ENCODE measurements at regions not wholly inside any gene's neighbourhood (a gene's known extent, or its start where the extent isn't known, plus 50 kb on each side); places are given as distances from the start of the nearest gene placed in this dataset.

DNA sequence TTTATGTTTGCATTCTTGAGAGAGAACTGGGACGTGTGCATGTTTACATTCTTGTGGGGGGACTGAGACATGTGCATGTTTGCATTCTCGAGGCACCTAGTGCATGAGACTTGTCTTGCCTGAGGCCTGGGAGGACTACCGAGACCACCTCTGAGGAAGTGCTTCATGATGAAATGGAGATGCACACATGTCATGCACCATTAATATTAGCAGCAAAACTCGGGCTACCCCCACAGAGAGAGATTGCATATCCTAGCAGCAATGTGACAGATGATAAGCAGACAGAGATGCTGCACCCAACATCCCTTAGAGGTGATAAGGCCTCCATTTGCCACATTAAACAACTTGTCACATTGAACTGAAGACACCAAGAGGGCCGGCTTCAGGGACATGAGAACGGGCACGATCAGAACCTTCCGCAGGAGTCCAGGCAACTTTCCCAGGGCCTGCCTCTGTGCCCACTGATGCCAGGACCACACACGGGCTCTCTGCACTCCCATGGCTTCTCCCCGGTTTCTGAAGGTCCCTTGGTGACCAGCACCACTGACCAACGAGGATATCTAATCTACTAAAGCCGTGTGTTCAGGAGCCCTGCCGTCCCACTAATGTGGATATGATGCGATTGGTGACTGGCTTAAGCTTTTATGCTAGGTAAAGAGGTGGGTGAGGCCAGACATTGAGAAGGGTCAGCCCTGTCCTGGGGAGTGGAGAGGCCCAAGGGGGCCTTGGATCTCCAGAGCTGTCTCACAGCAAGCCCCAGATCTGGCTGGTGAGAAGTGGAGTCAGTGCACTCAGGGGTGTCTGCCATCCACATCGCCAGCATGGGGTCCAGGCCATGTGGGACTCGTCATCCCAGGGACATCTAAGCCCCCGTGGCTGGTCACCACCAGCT, 208.3 kb downstream of the NDUFA10 start:
- ChIA-PET POLR2A (no interaction called here), CTCF (interaction anchor here (0.6 kb wide), 1 partner anchor 591 kb away, joined by 5 read pairs; no protein-coding TSS in a partner anchor)
- H3K27me3 Mint-ChIP-seq (ENCODE audit: insufficient read depth, unreplicated experiment), result peaks cover 61% of the 10 kb centered on the region
- no peaks in the 10 kb centered on the region for H3K36me3 Mint-ChIP-seq (ENCODE audit: insufficient read depth, unreplicated experiment)
- no peaks in the 10 kb centered on the region for H3K4me1 Mint-ChIP-seq (ENCODE audit: insufficient read depth, unreplicated experiment)
- H3K9me3 Mint-ChIP-seq (ENCODE audit: unreplicated experiment), result no peaks in the 10 kb centered on the region
- intact Hi-C loops (cut with micrococcal nuclease), result no loop called here
- H3K27ac Mint-ChIP-seq (ENCODE audit: low read depth, unreplicated experiment), result no peak overlapping the region
- BruUV-seq (replicated peaks), result no TSS peak
- no peak for DNase-seq (ENCODE audit: unreplicated experiment)
- TF ChIP-seq, protein P1, sequence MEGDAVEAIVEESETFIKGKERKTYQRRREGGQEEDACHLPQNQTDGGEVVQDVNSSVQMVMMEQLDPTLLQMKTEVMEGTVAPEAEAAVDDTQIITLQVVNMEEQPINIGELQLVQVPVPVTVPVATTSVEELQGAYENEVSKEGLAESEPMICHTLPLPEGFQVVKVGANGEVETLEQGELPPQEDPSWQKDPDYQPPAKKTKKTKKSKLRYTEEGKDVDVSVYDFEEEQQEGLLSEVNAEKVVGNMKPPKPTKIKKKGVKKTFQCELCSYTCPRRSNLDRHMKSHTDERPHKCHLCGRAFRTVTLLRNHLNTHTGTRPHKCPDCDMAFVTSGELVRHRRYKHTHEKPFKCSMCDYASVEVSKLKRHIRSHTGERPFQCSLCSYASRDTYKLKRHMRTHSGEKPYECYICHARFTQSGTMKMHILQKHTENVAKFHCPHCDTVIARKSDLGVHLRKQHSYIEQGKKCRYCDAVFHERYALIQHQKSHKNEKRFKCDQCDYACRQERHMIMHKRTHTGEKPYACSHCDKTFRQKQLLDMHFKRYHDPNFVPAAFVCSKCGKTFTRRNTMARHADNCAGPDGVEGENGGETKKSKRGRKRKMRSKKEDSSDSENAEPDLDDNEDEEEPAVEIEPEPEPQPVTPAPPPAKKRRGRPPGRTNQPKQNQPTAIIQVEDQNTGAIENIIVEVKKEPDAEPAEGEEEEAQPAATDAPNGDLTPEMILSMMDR (IDR thresholded peaks at IDR 0.05; ENCODE audit: unreplicated experiment), result no peak
- no peak overlapping the region for H3K4me3 Mint-ChIP-seq (ENCODE audit: unreplicated experiment)

DNA sequence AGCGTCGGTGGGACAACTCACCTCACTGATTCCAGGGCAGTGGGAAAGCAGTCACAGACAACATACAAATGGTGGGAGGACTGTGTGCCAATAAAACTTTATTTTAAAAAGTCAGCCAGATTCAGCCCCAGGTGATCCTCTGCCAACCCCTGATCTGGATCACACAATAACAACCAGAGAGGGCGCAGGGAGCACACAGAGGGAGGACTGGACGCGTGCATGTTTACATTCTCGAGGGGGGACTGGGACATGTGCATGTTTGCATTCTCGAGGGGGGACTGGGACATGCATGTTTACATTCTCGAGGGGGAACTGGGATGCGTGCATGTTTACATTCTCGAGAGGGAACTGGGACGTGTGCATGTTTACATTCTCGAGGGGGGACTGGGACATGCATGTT, 209.5 kb downstream of the NDUFA10 start:
- DNase-seq (ENCODE audit: unreplicated experiment), result no peak
- Mint-ChIP-seq H3K9me3 (ENCODE audit: unreplicated experiment) (no peaks in the 10 kb centered on the region), H3K36me3 (ENCODE audit: insufficient read depth, unreplicated experiment) (no peaks in the 10 kb centered on the region), H3K4me3 (ENCODE audit: unreplicated experiment) (no peak overlapping the region), H3K4me1 (ENCODE audit: insufficient read depth, unreplicated experiment) (no peaks in the 10 kb centered on the region), H3K27ac (ENCODE audit: low read depth, unreplicated experiment) (no peak overlapping the region), H3K27me3 (ENCODE audit: insufficient read depth, unreplicated experiment) (peaks cover 58% of the 10 kb centered on the region)
- POLR2A ChIA-PET, result no interaction called here
- BruUV-seq (replicated peaks), result no TSS peak
- intact Hi-C loops (cut with micrococcal nuclease), result no loop called here
- TF ChIP-seq, protein P1 (IDR thresholded peaks at IDR 0.05; ENCODE audit: unreplicated experiment), result no peak
- CTCF ChIA-PET, result interaction anchor here (1.4 kb wide), 1 partner anchor 9 kb away, joined by 6 read pairs; no protein-coding TSS in a partner anchor

DNA sequence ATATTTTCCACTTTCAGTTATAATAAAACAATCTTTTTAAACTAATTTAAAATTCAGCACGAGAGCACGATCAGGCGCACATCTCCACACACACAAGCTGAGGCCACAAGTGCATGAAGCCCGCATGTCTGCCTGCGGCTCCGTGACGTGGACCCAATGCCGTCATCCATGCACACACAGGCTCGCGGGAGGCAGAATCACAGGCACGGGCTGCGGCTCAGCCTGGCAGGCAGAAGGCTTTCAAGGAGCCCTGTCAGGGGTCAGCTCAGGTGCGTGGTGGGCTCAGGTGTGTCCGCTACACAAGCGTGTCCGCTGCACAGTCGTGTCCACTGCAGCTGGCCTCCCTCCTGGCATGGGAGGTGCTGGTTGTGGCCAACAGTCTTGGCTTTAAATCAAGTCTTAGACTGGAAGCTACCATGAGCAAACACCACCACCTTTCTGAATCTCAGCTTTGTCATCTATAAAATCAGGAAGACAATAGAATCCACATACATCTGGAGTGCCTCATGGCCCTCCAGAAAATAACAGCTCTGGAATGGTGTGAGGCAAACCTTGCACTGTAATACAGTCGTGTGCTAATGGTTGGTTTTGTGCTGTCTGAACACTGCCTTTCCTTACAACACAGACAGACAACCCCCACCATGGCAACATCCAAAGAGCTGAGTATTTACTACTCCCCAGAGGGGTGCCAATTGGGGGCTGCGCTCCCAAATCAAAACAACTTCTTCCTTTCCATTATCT, 210.1 kb downstream of the NDUFA10 start:
- CTCF ChIA-PET, result interaction anchor here (0.5 to 1.4 kb wide), 2 partner anchors 9 to 14 kb away, joined by 3 to 6 read pairs; no protein-coding TSS in a partner anchor
- Mint-ChIP-seq H3K27me3 (ENCODE audit: insufficient read depth, unreplicated experiment) (peaks cover 58% of the 10 kb centered on the region), H3K4me1 (ENCODE audit: insufficient read depth, unreplicated experiment) (no peaks in the 10 kb centered on the region), H3K36me3 (ENCODE audit: insufficient read depth, unreplicated experiment) (no peaks in the 10 kb centered on the region), H3K9me3 (ENCODE audit: unreplicated experiment) (no peaks in the 10 kb centered on the region), H3K4me3 (ENCODE audit: unreplicated experiment) (no peak overlapping the region), H3K27ac (ENCODE audit: low read depth, unreplicated experiment) (no peak overlapping the region)
- TF ChIP-seq, protein P1 (IDR thresholded peaks at IDR 0.05; ENCODE audit: unreplicated experiment), result no peak
- no TSS peak for BruUV-seq (replicated peaks)
- intact Hi-C loops (cut with micrococcal nuclease), result no loop called here
- POLR2A ChIA-PET, result no interaction called here
- DNase-seq (ENCODE audit: unreplicated experiment), result no peak

DNA sequence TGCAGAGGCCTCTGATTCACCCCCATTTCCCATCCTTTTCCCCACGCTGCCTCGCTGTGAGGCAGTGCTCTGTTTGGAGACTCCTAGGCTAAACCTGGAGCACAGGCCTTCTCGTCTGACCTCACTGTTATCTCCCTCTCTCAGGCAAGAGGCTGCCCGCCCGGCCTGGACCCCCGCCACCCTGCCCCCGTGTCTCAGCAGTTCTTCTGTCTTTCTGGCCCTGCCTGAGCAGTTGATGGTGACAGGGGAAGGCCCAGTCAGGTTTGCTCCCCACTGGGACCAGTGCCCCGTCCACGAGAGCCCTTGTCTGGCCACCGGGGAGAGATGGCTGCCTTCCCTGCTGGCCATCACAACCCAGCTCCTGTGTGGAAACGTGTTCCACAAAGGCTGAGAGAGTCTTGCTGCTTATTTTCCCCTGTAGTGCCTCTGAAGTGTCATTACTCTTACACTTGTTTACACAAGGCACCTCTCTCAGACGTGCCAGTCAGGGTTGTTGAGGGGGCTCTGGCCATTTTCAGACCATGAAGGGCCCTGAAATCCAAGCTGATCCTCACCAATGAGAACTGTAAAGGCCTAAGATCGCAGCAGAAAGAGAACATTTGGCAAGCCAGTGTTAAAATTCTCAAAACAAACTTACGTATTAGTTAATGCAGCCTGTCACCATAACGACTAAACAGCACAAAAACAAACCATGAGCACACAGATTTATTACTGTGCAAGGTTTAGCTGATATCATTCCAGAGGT, 210.9 kb downstream of the NDUFA10 start:
- TF ChIP-seq, protein P1 (IDR thresholded peaks at IDR 0.05; ENCODE audit: unreplicated experiment), result no peak
- Mint-ChIP-seq H3K9me3 (ENCODE audit: unreplicated experiment) (no peaks in the 10 kb centered on the region), H3K36me3 (ENCODE audit: insufficient read depth, unreplicated experiment) (no peaks in the 10 kb centered on the region), H3K27ac (ENCODE audit: low read depth, unreplicated experiment) (no peak overlapping the region), H3K4me1 (ENCODE audit: insufficient read depth, unreplicated experiment) (no peaks in the 10 kb centered on the region), H3K4me3 (ENCODE audit: unreplicated experiment) (no peak overlapping the region), H3K27me3 (ENCODE audit: insufficient read depth, unreplicated experiment) (peaks cover 59% of the 10 kb centered on the region)
- CTCF ChIA-PET, result interaction anchor here (1.4 kb wide), 1 partner anchor 10 kb away, joined by 6 read pairs; no protein-coding TSS in a partner anchor
- no TSS peak for BruUV-seq (replicated peaks)
- DNase-seq (ENCODE audit: unreplicated experiment), result no peak
- POLR2A ChIA-PET, result no interaction called here
- intact Hi-C loops (cut with micrococcal nuclease), result no loop called here

All from MCF 10A (cell line).